Activated CD4-positive, alpha-beta T cell treated with anti-CD3 and anti-CD28 coated beads for 48 hours (primary cell): ENCODE measurements at regions not wholly inside any gene's neighbourhood (a gene's known extent, or its start where the extent isn't known, plus 50 kb on each side); places are given as distances from the start of the nearest gene placed in this dataset.
"Not testable (repeated sequence)": the region's sequence is repeated elsewhere in the genome, so short reads cannot be mapped to it uniquely, and the experiment has no call there.

ENCODE experiments used
- DNase-seq: peaks from one replicate; pipeline ENCODE4 v3.0.0-alpha.2; 2020

DNA sequence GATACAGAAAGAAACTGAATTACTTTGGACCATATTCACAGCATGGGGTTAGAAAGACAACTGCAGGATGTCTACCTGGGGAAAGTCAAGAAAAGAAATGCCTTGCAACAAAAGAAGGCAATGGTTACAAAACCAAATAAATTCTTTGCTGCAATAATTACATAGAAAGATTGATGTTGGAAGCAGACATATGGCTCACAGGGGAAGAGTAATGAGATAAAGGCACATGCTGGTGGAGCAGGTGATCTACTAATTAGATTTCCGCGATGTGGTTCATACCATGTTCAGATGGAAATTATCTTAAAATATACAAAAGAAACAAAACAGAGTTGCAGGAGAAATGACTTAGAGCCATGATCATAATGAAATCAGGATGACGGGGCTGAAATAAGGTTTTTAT, 718.8 kb upstream of the PKDCC start:
- no peak for DNase-seq

DNA sequence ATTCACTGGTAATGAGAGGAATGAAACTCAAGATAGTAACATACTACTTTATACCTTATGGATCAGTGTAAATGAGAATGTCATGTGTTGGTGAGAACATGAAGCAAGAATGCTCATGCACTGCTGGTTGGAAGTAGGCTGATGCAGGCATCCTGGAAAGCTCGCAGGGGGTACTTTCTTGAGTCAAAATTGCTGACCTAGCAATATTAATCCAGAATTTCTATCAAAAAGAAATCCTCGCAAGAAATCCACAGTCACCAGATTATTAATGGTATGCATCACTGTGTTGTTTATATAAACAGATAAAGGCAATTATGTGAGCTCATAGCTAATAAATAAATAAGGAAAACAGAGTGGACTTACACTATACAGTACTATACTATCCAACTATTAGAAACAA, 713.7 kb upstream of the PKDCC start:
- DNase-seq = no peak

DNA sequence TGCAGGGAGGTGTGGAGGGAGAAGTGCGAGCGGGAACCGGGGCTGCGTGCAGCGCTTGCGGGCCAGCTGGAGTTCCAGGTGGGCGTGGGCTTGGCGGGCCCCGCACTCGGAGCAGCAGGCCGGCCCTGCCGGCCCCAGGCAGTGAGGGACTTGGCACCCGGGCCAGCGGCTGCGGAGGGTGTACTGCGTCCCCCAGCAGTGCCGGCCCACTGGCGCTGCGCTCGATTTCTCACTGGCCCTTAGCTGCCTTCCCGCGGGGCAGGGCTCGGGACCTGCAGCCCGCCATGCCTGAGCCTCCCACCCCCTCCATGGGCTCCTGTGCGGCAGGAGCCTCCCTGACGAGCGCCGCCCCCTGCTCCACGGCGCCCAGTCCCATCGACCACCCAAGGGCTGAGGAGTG, 712.2 kb upstream of the PKDCC start:
- DNase-seq = not testable (repeated sequence)

DNA sequence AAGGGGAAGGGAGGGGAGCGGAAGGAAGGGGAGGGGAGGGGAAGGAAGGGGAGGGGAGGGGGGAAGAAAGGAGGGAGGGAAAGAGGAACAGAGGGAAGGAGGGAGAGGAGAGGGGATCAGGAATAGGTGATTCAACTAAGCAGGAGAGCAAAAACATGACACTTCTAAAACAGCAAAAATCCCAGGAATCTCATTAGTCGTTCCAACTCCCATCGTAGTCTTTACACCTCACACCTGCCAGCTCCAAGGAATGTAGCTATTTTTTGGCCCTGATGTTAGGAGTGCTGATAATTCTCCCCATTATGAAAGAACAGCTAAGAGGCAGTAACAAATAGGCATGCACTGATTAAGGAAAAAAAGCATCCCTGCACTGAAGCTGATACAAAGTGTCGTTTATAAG, 709.9 kb upstream of the PKDCC start:
- no peak for DNase-seq

DNA sequence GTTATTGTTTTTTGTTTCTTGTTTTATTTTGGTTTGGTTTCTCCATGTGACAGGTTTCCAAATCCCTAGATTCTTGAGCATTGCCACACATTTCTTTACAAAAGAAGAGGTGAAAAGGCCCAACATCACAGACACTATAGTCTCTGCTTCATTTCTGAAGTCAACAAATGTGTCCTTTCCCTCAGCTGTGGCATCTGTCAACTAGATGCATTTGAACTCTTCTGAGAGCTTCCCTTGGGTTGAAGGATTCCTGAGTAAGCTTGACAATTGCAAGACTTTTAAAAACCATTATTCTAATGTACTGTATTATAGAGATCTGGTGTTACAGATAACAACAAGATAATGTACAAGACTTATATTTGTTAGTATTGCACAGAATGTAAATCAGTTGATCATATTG, 703.3 kb upstream of the PKDCC start:
- no peak for DNase-seq

DNA sequence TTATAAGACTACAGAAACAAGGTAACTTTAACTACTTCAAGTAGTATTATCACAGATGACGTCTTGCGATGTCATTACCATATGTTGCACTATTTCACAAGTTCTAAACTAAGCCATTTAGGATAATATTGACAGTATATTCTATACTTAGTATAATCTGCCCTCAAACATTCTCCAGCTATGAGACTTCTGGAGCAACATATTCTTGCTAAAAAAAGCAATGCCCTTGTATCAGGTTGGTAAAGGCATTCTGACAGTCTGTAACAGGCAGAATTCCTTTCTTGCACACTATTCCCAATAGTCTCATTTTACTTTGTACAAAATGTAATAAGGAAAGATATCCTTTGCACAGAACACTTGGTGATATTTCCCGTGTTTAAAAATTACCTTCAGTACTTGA, 694.8 kb upstream of the PKDCC start:
- DNase-seq = no peak

DNA sequence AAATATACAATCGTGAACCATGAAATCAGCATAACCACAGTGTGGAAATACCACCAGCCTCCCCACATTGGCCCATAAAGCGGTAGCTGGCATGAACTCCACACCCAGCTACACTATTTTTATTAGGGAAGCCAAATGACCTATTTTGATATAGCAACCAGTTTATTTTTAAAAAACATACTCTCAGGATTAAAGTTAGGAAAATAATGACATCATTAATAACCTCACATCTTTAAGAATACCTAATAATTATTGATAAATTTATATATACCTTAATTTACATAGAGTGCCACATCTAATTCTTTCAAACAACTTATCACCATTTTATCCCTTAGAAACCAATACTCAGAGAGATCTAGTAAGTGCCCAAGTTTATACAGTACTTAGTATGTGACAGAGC, 692.0 kb upstream of the PKDCC start:
- no peak for DNase-seq

DNA sequence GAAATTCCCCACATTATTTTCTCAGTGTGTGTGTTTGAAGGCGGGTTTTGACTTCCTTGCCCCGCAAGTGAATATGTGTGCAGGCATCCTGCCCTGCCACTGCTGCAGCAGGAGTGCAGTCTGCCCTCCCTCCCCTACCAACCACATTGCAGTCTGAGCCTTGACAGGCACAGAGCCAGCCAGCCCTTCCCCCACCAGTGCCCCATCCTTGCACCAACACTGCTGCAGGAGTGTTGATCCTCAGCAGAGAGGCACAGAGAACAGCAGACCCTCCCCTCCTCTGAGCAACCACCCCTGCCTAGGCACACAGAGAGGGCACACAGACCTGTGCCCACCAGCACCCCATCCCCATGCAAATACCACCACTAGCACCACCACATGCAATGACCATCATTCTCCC, 683.0 kb upstream of the PKDCC start:
- DNase-seq = no peak

DNA sequence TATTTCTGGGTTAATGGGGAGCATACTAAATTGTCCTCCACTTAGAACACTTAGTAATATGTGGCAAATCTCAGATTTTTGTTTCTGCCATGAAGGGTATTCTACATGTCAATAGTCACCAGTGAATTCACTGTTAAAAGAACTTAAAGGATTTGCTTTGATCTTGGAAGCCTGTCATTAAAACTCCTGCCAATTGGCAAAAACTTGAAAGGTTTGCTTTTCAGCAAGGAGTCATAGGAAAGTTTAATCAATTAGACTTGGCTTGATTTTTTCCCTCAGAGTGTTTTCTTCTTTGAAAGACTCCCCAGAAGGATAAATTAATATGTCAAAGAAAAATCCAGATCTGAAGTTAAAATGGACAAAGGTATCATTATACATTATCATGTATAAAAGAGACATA, 671.9 kb upstream of the PKDCC start:
- no peak for DNase-seq

DNA sequence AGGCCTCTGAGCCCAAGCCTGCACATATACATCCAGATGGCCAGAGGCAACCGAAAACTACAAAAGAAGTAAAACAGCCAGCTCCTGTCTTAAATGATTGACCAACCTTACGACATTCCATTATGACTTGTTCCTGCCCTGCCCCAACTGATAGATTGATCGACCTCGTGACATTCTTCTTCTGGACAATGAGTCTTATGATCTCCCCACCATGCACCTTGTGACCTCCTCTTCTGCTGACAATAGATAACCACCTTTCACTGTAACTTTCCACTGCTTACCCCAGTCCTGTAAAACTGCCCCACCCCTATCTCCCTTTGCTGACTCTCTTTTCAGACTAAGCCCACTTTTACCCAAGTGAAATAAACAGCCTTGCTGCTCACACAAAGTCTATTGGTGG, 670.0 kb upstream of the PKDCC start:
- DNase-seq = no peak

DNA sequence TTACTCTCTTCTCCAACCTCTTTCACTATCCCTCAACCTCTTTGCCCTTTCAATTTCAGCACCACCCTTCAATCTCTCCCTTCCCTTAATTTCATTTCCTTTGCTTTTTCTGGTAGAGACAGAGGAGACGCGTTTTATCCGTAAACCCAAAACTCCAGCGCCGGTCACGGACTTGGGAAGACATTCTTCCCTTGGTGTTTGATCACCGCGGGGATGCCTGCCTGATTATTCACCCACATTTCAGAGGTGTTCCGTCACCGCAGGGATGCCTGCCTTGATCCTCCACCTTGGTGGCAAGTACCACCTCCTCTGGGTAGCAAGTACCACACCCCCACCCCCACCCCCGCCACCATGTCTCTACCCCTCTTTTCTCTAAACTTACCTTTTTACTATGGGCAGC, 669.4 kb upstream of the PKDCC start:
- DNase-seq = no peak

DNA sequence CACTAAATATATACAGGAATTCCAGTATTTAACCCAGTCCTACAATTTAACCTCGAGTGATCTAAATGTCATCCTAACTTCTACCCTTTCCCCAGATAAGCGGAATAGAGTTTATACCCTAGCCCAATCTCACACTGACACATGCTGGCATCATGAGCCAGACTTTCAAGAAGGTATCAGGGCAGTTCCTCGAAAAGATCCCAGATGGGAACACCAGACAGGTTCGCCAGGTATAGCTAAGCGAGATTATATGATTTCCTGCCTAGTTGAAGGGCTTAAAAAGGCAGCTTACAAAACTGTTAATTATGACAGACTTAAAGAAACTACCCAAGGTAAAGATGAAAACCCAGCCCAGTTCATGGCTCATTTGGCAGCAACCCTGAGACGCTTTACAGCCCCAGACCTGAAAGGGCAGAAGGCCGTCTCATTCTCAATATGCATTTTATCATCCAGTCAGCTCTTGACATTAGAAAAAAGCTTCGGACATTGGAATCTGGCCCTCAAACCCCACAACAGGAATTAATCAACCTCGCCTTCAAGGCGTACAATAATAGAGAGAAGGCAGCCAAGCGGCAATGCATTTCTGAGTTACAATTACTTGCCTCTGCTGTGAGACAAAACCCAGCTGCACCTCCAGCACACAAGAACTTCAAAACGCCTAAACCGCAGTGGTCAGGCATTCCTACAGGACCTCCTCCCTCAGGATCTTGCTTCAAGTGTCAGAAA, 668.2 kb upstream of the PKDCC start:
- DNase-seq = no peak

DNA sequence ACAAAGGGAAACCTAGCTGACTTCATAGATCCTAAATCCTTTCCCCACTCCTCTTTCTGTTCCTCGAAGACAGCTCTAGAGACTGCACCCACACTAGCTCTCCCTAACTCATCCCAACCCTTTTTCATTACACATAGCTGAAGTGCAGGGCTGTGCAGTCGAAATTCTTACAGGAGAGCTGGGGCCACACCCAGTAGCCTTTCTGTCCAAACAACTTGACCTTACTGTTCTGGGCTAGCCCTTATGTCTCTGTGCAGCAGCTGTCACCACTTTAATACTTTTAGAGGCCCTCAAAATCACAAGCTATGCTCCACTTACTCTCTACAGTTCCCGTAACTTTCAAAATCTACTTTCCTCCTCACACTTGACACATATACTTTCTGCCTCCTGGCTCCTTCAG, 666.1 kb upstream of the PKDCC start:
- DNase-seq = no peak

DNA sequence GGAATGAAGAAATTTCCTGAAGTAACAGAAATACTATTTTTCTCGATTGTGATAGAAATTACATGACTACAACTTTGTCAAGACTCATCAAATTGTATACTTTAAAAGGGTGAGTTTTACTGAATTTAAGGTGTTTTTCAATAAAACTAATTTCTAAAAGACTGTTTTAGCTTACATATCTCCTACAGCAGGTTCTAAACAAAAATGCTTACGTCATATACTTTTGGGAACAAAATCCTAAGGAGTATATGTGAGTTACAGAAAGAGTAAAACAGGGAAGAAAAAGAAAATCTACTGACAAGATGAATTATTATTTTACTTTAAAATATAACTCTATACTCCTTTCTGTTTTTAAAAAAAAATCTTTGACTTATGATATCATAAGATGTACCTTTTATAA, 660.3 kb upstream of the PKDCC start:
- DNase-seq = no peak

DNA sequence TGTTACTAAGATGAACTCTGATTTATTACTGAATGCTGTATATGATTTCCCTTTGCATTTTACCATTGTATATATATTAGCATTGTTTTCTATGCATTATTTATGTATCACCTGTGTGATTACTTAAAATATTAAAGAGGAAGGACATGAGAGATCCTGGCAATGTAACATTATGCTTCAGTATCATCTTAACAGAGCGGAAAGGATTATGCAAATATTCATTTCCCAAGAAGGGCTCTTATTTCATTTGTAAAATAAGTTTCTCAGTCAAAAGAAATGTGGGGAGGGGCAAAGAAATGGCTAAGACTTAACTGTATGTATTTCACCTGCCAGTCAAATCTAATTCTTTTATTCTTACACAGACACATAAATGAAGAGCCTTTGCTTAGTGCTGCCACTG, 654.2 kb upstream of the PKDCC start:
- DNase-seq = no peak

DNA sequence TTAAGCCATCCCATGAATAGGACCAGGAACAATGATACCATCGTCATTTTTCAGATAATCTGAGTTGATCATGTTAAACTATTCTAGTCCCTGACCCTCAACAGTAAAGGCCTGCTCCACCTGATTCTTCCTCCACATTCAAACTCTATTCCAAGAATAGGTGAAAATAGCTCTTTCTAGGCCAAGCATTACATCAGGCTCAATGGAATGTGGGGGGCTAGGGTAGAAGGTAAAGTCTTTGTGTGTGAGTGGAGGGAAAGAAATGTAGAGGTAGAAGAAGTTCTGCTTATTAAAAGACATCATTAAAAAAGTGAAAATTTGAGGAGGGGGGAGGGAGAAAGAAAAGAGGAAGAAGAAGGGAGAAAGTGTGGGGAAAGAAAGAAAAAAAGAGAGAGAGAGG, 653.3 kb upstream of the PKDCC start:
- no peak for DNase-seq

DNA sequence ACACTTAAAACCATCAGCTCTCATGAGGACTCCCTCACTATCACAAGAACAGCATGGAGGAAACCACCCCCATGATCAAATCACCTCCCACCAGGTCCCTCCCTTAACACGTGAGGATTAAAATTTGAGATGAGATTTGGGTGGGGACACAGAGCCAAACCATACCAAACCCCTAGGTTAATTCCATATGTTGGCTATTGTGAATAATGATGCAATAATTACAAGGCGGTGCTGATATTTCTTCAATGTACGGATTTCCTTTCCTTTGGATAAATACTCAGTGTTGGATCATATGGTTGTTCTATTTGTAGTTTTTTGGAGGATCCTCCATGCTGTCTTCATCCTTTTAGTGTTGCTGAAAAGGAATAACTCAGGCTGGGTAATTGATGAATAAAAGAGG, 652.1 kb upstream of the PKDCC start:
- DNase-seq = no peak

DNA sequence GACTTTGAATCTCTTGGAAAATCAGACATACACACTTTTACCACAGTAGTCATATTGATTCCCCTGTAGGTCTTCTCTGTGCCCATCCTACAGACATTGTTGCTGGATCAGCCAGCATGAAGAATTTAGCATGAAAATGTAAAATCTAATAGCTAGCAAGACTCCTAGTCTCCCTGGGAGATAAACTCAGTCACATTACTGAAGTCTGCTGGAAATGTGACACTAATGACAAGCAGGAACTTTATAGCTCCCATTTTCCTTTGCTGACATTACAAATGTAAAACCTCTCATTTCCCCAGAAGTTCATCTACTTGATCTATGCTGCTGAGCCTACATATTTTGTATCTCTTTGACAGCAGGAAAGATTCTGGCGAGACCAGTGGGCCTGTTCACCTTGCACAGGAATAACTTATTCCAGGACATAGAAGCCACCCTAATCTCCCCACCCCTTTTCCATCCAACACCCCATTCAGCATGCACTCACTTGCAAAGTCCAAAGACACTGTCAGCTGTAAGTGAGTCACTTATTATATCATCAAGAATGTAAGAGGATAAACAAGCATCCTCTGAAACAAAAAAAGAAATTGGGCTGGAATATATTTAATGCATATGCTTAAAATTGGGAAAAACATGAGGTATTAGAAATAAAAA, 648.3 kb upstream of the PKDCC start:
- DNase-seq = no peak

DNA sequence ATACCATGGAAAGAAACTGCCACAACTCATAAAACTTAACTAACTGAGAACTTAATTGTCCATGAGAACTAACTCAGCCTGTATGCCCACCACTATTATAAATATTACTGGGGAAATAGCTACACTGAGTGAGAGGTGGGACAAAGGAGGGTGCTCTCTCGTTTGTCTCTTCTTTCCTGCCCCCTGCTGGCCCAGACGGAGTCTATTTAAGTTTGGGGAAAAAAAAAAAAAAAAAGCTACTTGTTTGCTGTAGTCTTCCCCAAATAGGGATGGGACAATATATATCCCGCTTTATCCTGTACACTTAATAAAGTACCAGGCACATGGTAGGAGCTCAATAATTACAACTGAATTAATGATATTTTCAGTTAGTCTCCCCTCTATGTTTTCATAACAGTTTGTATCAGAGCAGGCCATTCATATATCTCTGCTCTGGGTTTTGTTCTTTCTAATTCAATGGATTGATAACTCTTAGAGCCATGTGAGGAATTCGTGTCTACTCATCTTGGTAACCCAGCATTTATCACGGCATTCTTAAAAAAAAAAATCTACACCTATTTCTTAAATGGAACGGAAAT, 647.6 kb upstream of the PKDCC start:
- peak; percentile 4 for DNase-seq

DNA sequence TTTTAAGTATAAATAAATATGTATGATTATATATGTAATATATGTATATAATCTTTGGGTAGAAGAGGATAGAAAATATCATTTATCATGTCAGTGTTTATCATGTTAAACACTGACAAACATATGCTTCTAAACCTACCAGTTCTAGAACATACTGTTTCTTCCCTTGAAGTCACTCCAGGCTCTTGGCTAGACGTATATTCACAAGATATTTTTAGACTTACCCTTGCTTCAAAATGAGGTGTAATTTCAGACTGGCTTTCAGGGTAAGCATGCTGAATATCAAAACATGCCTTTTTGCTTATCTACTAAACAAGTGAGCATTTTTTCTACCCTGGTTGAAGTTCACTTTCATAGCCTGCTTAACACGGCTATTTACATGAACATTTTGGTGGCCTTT, 642.4 kb upstream of the PKDCC start:
- no peak for DNase-seq

DNA sequence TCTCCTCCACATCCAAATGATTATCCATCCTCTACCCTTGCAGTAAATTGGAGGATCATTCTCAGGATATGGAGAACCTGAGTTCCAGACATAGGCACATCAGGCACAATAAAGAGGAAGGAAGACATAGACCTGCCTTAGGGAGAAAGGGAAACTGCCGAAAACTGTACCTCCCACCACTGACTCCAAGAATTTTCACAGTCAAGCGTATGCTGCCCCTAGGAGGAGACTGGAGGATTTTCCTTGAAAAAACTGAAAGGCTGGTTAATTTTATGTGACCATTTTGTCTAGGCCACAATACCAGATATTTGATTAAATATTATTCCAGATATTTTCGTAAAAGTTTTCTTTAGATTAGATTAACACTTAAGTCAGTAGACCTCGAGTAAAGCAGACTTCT, 638.5 kb upstream of the PKDCC start:
- no peak for DNase-seq

DNA sequence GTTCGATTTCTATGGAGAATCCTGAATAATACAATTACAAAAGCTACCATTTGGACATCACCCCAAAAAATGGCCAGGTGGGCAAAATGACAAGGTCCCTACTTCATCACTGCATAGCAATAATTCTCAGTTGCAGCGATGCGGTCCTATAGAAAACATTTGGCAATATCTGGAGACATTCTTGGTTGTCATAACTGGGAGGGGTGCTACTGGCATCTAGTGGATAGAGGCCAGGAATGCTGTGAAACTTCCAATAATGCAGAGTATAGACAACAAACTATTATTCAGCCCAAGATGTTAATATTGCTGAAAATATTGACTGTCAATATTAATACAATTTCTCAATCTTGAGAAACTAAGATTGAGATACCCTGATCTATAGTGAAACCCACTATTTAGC, 637.8 kb upstream of the PKDCC start:
- DNase-seq = no peak

DNA sequence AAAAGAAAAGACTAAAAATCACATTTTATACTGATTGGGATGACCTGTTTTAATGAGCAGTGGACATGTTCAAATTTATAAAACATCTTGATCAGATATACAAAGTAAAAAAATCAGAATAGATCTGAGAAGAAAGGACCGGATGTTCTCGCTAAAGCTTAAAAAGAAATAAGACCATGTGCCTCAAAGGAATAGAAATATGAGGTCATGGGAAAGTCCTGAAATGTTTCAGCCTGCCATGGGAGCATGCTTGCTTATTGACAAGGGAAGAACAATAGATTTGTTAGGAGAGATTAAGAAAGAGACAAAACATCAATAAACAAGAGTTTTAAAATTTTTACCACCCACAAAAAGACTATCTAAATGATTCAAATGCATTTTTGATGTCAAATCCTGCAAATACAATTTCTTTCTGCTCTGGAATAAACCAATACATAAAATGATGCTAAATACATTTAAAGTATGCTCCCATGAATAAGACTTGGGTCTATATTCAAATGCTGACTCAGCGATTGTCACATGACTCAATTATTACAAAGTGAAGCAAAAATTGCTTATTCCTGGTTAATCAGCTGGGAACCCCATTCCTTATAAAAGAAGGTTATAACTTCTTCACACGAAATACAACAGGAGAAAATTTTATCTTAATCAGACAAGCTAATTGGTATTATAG, 633.9 kb upstream of the PKDCC start:
- no peak for DNase-seq
